Activated effector memory CD4-positive, alpha-beta T cell treated with anti-CD3 and anti-CD28 coated beads, Interleukin-2, amount 50 U/mL, for 16 hours (primary cell): ENCODE measurements at regions not wholly inside any gene's neighbourhood (a gene's known extent, or its start where the extent isn't known, plus 50 kb on each side); places are given as distances from the start of the nearest gene placed in this dataset.
A peak's percentile ranks its signal among the peaks of the same experiment; 100 is the strongest.

Experiments
- DNase-seq: peaks from one replicate; pipeline ENCODE4 v3.0.0-alpha.2; 2020

GRCh38 chr14:51400139-51400538 lies 160.1 kb downstream of the TMX1 start:
- DNase-seq = no peak

DNA sequence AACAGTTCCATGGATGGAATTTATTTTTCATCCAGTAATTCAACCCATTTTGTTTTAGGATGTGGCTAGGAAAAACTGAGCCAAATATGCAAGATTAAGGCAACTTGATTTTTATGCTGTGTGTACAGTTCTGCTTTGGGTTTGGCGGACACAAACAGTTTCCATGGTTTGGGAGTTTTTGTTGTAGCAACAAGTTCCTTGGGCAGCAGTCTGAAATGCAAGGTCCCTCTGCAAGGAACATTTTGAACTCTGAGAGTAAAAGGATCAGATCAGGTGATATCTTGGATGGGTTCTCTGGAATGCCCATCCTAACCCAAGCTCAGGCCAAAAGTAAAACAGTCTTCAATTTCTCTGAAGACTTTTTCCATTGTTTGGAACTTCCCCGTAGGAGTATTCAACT lies 161.2 kb downstream of the TMX1 start:
- no peak for DNase-seq

DNA sequence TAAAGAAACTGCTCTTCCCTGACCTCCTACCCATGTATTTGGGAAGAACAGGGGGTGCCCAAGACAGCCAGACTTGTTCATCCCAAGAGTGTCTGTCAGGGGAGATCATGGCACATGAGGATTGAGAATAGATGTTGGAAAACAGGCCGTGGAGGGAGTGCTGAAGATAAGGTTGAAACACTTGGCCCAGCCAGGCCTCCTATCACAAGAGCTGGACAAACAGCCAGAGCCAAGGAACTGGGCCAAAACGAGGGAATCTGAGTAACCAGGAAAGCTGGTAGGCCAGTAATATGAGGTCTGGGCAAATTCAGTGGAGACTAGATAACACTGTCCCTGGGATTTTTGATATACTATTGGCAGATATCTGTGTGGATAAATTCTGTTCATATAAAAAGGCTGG lies 161.7 kb downstream of the TMX1 start:
- DNase-seq = no peak

DNA sequence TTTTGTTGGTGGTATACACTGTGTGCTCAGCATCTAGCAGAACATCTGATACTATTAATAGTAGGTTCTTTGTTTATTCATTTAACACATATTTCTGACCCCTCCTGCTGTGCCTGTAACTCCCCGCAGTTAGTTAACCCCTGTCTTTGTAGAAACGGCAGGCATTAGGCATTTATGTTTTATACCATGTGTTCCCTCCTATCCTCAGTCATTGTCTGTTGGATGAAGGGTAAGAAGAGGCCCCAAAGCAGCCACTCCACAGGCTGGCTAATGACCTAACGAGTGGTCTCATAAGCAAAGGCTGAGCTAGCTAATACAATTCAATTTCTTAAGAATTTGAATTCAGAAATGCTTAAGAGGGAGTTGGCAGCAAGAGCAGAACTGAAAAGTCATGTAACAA lies 170.8 kb downstream of the TMX1 start:
- DNase-seq = no peak

- peak; percentile 69 for DNase-seq
Observed at GRCh38 chr14:51419685-51420084, 179.6 kb downstream of the TMX1 start.

DNA sequence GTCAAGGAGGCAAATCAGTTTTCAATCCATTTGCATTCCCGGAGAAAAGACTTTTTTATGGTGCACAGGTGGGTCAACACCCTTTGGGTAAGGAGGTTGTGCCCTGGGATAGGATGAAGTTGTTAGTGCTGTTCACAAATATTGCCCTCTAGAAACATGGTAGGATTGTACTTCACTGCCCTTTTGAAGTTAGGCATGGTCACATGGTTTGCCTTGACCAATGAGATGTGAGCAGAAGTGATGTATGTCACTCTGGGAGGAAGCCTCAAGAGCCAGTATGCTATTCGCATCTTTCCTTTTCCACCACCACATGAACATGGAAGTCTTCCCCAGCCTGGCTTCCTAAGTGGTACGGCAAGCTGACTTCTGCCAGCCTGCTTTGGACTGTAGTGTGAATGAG lies 182.7 kb downstream of the TMX1 start:
- no peak for DNase-seq

DNA sequence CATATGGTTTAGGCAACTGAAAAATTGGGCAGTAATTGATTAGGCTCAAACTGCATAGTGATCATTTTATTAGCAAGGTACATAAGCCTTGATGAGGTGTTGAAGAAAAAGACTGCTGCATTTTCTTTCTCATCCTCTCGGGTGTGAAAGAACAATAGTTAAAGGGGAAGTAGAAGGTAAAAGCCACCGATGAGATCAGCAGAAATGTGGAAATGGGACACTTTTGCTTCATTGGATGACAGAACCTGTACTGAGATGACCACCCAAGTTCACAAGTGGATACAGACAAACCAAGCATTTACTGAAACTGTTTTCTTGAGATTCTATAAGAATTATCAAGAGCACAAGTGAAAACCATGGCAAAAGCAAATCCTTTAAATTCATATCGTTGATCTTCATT lies 184.0 kb downstream of the TMX1 start:
- DNase-seq = no peak

DNA sequence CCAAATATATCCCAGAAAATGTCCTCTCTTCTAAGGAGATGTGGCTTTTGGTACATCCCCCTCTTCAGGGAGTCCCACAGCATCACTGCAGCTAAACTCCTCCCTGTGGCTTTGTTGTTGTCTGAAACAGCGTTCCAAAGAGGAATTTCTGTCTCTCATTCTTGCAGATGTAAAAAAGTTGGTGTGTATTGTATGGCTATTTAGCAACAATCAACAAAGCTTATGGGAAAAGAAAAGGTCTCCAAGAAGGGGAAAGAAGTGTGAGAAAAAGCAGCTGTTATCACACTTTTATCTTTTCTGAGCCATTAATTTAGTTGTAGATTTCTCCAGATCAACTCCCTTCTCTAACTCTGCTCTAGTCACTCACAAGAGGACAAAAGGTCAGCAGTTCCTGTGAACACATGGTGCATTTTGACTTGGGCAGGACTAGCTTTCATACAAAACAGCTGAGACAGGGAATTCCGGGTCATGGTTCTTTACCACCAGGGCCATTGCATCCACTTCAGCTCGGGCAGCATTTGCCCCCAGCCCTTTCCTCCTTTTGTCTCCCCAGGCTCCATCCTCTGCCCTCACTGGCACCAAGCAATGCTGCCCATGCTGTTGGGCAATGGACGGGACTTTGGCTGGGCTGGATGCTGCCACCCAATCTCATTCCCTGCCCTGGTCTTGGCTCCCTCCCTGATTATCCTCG lies 184.7 kb downstream of the TMX1 start:
- no peak for DNase-seq

- no peak for DNase-seq
Observed at GRCh38 chr14:51428981-51429380, 188.9 kb downstream of the TMX1 start.

DNA sequence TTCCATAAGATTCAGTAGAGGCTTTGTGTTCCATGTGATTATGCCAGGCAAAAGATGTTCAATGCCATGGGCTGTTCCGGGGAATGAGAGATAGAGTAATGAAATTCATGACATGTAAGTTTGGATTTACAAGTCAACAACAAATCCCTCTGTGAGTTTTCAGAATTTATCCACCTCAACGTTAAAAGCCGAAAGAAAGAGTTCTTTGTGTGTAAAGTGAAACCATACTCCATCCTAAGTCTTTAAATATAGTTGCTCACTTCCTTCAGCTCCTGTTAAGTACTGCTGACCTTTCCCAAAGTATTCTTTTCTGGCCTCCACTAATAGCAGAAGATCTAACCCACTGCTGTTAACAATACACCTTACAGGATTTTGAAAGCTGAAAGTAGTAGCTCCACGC lies 190.0 kb downstream of the TMX1 start:
- no peak for DNase-seq

GRCh38 chr14:51430633-51431032 lies 190.6 kb downstream of the TMX1 start:
- no peak for DNase-seq

DNA sequence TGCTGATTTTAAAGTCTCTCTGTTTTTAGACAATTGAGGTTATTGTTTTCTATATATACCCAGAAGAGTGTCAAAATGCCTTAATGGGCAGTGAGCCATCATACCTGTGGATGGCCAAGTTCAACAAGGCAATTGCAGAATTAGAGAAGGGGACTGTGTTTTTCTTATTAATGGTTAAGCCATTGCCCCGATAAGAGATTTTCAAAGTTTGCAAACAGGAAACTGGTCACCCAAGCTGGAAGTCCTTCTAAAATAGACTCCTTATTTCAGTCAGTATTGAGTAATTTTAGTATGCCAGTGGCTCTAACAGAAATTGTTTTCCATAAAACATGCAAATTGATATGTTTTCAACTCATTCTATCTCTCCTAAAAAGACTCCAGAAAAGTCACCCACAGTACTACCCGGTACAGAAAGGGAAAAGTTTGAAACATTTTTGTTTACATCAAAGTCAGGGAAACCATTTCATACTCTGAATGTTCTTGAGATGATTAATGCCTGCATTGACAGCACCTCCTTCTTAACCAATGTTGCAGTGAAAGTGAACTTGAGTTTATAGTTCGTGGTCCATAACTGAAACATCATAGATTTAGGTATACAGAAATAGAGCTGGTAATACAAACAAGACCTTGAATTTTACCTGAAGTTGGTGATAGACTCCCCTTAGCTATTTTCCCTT lies 191.1 kb downstream of the TMX1 start:
- no peak for DNase-seq

DNA sequence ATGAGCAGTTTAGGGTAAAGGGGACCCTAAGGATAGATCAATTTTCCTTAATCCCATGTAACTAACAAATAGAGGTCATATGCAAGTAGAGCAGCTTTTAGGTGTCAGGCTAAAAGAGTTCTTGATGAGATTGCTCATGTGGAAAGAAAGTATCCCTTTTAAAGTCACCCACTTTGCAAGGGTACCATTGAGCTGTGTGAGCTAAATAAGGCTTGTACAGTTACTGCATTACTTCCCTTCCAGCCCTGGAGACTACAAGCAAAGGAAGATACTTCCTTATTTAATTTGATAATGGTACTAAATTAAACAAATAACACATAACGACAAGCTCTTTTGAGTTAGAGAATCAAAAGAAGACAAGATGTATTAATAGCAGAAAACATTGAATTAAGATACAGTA lies 191.7 kb downstream of the TMX1 start:
- DNase-seq = no peak

DNA sequence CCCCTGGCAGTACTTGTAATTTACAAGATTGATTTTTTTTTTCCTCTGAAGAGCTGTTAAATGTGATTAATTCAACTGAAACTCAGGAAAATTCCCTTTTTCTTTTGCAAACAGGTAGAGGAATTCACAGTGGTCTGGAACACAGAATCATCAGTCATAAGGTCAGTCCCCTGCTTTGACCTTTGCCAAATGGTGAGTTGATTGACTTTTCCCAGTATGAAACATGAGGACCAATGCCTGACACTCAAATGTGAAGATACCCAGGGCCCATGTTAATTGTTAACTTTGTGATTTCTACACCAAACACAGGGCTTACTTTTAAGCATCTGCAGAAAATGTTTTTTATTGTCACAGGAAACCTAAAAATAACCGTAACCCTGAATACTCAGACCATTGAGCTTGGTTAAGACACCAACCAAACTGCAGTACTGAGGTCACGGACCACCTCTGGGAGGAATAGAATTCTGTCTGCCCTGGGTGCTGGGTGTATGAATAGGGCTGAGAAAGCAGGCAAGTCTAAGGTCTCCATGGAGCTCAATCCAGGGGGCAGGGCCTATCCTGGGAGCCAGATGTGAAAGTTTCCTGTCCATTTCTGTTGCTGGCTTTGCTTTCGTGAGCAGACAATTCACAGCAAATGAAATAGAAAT lies 192.4 kb downstream of the TMX1 start:
- no peak for DNase-seq

GRCh38 chr14:51436630-51437029 lies 196.6 kb downstream of the TMX1 start:
- no peak for DNase-seq

GRCh38 chr14:51439896-51440295 lies 199.8 kb downstream of the TMX1 start:
- DNase-seq = no peak

DNA sequence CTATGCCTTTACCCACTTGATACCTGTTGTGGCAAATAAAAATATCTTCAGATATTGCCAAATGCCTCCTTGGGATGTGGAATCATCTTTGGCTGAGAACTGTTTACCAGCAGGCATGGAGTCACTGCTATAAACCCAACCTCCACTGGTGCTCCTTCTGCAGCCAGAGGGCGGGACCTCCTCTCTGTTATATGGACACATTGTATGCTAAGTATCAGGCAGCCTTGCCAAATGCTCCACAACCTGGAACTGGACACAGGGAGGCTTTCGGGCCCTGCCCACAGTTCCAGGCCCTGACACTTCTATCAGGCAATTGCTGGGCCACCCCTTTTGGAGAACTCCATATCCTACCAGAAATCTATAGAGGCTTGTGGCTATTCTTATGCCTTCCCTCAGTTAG lies 201.0 kb downstream of the TMX1 start:
- DNase-seq = no peak

GRCh38 chr14:51442513-51443175 lies 202.6 kb downstream of the TMX1 start:
- no peak for DNase-seq

DNA sequence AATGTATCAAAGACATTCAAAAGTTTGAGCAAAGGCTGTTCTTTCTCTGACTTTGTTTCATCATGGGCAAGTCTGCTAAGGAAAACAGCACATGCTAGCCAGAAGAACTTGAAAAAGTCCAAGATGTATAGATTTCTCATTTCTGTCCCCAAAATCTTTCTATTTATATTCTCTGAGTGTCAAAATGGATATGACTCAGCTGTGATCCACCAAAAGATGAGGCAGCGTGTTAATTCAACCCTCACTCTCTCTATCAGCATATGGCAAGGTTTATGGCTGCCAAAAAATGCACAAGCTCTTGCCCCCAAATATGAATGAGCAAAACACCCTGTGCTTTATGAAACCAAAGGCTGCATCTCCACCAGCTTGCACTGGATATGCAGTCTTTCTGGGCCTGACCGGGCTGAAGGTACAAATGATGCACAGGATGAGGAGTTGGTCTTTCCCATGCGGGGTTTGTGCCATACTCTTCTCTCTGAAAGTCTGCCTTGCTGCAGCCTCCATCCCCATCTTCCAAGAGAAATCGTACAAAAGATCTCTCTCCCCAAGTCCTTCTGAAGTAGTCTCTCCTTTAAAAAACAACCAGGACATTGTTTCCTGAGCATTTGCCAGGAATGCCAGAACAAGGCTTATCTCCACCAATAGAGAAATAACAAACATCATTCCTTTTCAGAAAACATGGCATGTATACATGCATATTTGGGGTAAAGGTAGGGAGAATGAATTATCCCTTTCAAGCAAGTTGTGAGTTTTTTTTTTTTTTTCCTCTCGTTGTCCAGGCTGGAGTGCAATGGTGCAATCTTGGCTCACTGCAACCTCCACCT lies 203.4 kb downstream of the TMX1 start:
- DNase-seq = no peak

DNA sequence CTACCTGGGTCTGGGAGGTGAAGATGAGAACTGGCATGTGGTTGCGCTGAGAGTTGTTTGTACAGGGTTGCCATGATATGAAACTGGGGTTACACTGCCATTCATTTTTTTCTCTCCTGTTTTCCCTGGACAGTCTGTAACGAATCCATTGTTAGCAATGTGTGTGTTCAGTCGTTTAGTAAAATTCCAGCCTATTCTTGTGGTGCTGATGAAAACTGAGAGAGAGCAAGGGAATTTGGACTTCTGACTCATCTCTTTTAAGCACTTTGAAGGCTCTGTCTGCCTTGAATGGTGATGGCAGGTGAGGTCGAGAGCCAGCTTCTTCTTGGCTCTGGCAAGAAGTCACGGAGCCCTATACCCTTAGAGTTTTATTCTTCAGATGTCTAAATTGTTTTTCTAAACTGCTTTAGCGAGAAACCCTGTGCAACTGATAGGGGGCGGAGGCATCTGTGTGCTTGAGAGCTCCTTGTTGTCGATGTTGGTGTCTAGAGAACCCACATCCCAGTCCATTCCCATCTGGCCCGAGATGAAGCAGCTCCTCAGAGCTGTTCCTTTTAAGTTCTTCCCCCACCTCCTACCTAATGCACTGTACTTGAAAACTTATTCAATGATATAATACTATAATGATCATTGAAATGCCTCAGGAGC lies 204.4 kb downstream of the TMX1 start:
- no peak for DNase-seq

DNA sequence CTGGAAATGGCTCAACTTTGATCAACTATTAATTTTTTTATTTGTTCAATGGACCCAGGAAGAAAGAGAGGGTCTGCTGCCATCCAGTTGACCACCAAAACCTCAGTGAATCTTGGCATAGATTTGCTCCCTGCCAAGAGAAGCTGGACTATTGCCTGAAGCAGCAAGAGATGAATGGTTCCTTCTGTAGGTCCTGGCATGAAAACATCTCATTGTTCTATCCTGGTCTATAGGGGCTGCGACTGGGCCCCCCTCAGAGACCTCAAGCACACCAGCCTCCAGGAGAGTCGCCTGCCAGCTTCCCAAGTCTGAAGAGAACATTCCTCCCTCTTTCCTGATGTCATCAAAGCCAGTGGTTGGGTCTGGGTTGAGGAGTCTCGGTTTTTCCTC lies 204.9 kb downstream of the TMX1 start:
- no peak for DNase-seq

DNA sequence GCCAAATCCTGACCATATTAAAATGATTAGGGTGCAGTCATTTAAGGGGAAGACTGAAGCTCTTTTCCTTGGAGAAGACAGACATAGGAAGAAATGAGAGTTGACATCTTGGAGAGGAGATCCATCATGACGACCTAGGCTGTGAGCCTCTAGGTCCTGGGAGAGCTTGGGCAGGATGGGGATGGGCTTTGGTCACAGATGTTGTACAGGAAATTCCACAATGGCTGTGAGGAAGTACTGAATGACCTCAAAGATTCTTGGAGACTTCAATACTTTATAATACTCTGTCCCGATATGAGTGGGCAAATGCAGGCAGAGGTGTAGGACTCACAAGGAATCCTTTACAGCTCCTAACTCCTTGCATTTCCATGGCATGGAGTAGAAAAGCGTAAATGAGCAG lies 204.9 kb upstream of the FRMD6 start:
- no peak for DNase-seq

GRCh38 chr14:51447411-51447810 lies 204.3 kb upstream of the FRMD6 start:
- no peak for DNase-seq
